Ishikawa (cell line): ENCODE measurements at regions not wholly inside any gene's neighbourhood (a gene's known extent, or its start where the extent isn't known, plus 50 kb on each side); places are given as distances from the start of the nearest gene placed in this dataset.

ENCODE experiments used
- CEBPB ChIP-seq: IDR thresholded peaks from 2 replicates; pipeline ENCODE4 v1.6.1; 2012
- CREB1 ChIP-seq: IDR thresholded peaks from 2 replicates; pipeline ENCODE4 v1.6.1; 2012; ENCODE audit warnings: low read depth
- EGR1 ChIP-seq: IDR thresholded peaks from 2 replicates; pipeline ENCODE4 v1.6.1; 2012
- EP300 ChIP-seq: IDR thresholded peaks from 2 replicates; pipeline ENCODE4 v1.6.1; 2012; ENCODE audit warnings: borderline replicate concordance
- FOXM1 ChIP-seq: IDR thresholded peaks from 2 replicates; pipeline ENCODE4 v1.6.1; 2012; ENCODE audit warnings: low read depth, borderline replicate concordance
- RAD21 ChIP-seq: IDR thresholded peaks from 2 replicates; pipeline ENCODE4 v1.6.1; 2012; ENCODE audit warnings: low read depth
- TAF1 ChIP-seq: IDR thresholded peaks from 2 replicates; pipeline ENCODE4 v1.6.1; 2012; ENCODE audit warnings: low read depth, mild to moderate bottlenecking
- YY1 ChIP-seq: IDR thresholded peaks from 2 replicates; pipeline ENCODE4 v1.6.1; 2012; ENCODE audit warnings: low read depth
- ZBTB7A ChIP-seq: IDR thresholded peaks from 2 replicates; pipeline ENCODE4 v1.6.1; 2012; ENCODE audit warnings: low read depth
- TF ChIP-seq, protein P1 (sequence below): IDR thresholded peaks from 2 replicates; pipeline ENCODE4 v1.6.1; 2012; ENCODE audit warnings: low read depth, mild to moderate bottlenecking
- TF ChIP-seq, protein P2 (sequence below): IDR thresholded peaks from 2 replicates; pipeline ENCODE4 v1.6.1; 2012

DNA sequence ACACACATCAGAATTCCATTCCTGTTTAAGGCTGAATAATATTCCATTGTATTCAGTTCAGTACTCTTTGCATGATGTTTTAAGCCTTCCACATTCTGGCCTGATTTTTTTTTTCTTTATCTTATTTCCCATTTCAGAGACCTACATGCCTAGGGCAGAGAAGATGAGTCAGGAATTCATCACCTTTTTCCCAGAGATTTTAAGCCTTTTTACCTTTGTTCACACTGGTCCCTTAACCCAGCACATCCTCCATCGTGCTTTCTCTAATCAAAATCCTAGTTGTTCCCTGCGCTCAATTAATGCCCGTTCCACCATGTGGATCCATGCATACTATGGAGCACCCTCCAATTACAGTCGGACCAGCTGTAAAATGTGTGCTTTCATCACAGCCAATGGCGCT lies 245.1 kb downstream of the DHX15 start:
- no peak for TF ChIP-seq TAF1
- no peak for TF ChIP-seq RAD21
- TF ChIP-seq ZBTB7A = no peak
- TF ChIP-seq FOXM1 = no peak
- TF ChIP-seq EGR1 = no peak
- TF ChIP-seq, protein P1, sequence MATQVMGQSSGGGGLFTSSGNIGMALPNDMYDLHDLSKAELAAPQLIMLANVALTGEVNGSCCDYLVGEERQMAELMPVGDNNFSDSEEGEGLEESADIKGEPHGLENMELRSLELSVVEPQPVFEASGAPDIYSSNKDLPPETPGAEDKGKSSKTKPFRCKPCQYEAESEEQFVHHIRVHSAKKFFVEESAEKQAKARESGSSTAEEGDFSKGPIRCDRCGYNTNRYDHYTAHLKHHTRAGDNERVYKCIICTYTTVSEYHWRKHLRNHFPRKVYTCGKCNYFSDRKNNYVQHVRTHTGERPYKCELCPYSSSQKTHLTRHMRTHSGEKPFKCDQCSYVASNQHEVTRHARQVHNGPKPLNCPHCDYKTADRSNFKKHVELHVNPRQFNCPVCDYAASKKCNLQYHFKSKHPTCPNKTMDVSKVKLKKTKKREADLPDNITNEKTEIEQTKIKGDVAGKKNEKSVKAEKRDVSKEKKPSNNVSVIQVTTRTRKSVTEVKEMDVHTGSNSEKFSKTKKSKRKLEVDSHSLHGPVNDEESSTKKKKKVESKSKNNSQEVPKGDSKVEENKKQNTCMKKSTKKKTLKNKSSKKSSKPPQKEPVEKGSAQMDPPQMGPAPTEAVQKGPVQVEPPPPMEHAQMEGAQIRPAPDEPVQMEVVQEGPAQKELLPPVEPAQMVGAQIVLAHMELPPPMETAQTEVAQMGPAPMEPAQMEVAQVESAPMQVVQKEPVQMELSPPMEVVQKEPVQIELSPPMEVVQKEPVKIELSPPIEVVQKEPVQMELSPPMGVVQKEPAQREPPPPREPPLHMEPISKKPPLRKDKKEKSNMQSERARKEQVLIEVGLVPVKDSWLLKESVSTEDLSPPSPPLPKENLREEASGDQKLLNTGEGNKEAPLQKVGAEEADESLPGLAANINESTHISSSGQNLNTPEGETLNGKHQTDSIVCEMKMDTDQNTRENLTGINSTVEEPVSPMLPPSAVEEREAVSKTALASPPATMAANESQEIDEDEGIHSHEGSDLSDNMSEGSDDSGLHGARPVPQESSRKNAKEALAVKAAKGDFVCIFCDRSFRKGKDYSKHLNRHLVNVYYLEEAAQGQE = no peak
- TF ChIP-seq, protein P2, sequence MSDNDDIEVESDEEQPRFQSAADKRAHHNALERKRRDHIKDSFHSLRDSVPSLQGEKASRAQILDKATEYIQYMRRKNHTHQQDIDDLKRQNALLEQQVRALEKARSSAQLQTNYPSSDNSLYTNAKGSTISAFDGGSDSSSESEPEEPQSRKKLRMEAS = no peak
- TF ChIP-seq EP300 = no peak
- no peak for TF ChIP-seq CREB1
- TF ChIP-seq CEBPB = no peak
- TF ChIP-seq YY1 = no peak
